ENCODE measurements at regions not wholly inside any gene's neighbourhood (a gene's known extent, or its start where the extent isn't known, plus 50 kb on each side); places are given as distances from the start of the nearest gene placed in this dataset.
"Not testable (repeated sequence)": the region's sequence is repeated elsewhere in the genome, so short reads cannot be mapped to it uniquely, and the experiment has no call there.

GRCh38 chr7:55309040-55309991 is 55.8 kb upstream of the LANCL2 start (continued):
- TF ChIP-seq MEF2A (IDR thresholded peaks at IDR 0.05; ENCODE audit: borderline replicate concordance, low read depth) (no peak), TAF1 (IDR thresholded peaks at IDR 0.05; ENCODE audit: borderline replicate concordance, low read depth, low read length) (no peak)

- CTCF ChIA-PET: interaction anchor here (2.4 to 5.5 kb wide), 2 partner anchors 22 to 30 kb away, joined by 8 to 20 read pairs; no protein-coding TSS in a partner anchor
- TF ChIP-seq PBX3 (IDR thresholded peaks at IDR 0.05): no peak
- TF ChIP-seq TCF12 (IDR thresholded peaks at IDR 0.05): no peak
Measured at GRCh38 chr7:55310287-55311025, 54.7 kb upstream of the LANCL2 start.

GRCh38 chr7:55311892-55312291 is 53.2 kb upstream of the LANCL2 start:
- H2AFZ ChIP-seq (ENCODE audit: low read depth); H3K27ac ChIP-seq (ENCODE audit: low read depth in 2 of 2, low read length in 1 of 2); H3K36me3 ChIP-seq (replicated peaks in 1 of 2; ENCODE audit: control insufficient read depth in 1 of 2, insufficient read depth in 2 of 2, low read length in 1 of 2); H3K9ac ChIP-seq; H3K79me2 ChIP-seq (ENCODE audit: insufficient read depth); H3K4me3 ChIP-seq (ENCODE audit: low read depth in 2 of 2, low read length in 1 of 2); H3K4me2 ChIP-seq; H3K9me2 ChIP-seq; H4K20me1 ChIP-seq (ENCODE audit: insufficient read depth); H3K9me3 ChIP-seq; POLR2A ChIA-PET; H3K4me1 ChIP-seq (ENCODE audit: control insufficient read depth in 1 of 2, insufficient read depth in 2 of 2, low read depth in 1 of 2, low read length in 1 of 2); CTCF ChIA-PET; H3K27me3 ChIP-seq (ENCODE audit: insufficient read depth); DNase-seq: not testable (repeated sequence)
- WGBS (ENCODE audit: low lambda C conversion rate): 29% methylated on average over 5 of the region's 27 CpGs
- peaks cover 15% of the 10 kb centered on the region for H3F3A ChIP-seq (replicated peaks; ENCODE audit: insufficient read depth)

More at GRCh38 chr7:55310287-55311025, 54.7 kb upstream of the LANCL2 start:
- WGBS (ENCODE audit: low lambda C conversion rate): 61% methylated on average over 8 of the region's 8 CpGs
- no peaks in the 10 kb centered on the region for H3K79me2 ChIP-seq (ENCODE audit: insufficient read depth)
- no peak overlapping the region for H3K9ac ChIP-seq
- H3K9me2 ChIP-seq: no peaks in the 10 kb centered on the region
- H2AFZ ChIP-seq (ENCODE audit: low read depth): no peak overlapping the region
- no peaks in the 10 kb centered on the region for H3K36me3 ChIP-seq (replicated peaks in 1 of 2; ENCODE audit: control insufficient read depth in 1 of 2, insufficient read depth in 2 of 2, low read length in 1 of 2)
- POLR2A ChIA-PET: no interaction called here
- H3K9me3 ChIP-seq: no peaks in the 10 kb centered on the region
- H3K27me3 ChIP-seq (ENCODE audit: insufficient read depth): no peaks in the 10 kb centered on the region
- peaks cover 15% of the 10 kb centered on the region for H3F3A ChIP-seq (replicated peaks; ENCODE audit: insufficient read depth)
- no peak overlapping the region for H3K27ac ChIP-seq (ENCODE audit: low read depth in 2 of 2, low read length in 1 of 2)
- no peak overlapping the region for H3K4me2 ChIP-seq
- peaks cover 0 to 20% of the 10 kb centered on the region in 2 experiments; a peak in 2 of 4 replicates for H3K4me1 ChIP-seq (ENCODE audit: control insufficient read depth in 1 of 2, insufficient read depth in 2 of 2, low read depth in 1 of 2, low read length in 1 of 2)
- H4K20me1 ChIP-seq (ENCODE audit: insufficient read depth): no peaks in the 10 kb centered on the region
- DNase-seq: no peak
- H3K4me3 ChIP-seq (ENCODE audit: low read depth in 2 of 2, low read length in 1 of 2): no peak overlapping the region

- H3K36me3 ChIP-seq (replicated peaks in 1 of 2; ENCODE audit: control insufficient read depth in 1 of 2, insufficient read depth in 2 of 2, low read length in 1 of 2); POLR2A ChIA-PET: not testable (repeated sequence)
- CTCF ChIA-PET: interaction anchor here (1.3 to 1.6 kb wide), 2 partner anchors 25 to 540 kb away, joined by 3 to 4 read pairs; no protein-coding TSS in a partner anchor
Measured at GRCh38 chr7:55313671-55314070, 51.5 kb upstream of the LANCL2 start.

More at GRCh38 chr7:55313671-55314070, 51.5 kb upstream of the LANCL2 start:
- H3K4me1 ChIP-seq (ENCODE audit: control insufficient read depth in 1 of 2, insufficient read depth in 2 of 2, low read depth in 1 of 2, low read length in 1 of 2); H2AFZ ChIP-seq (ENCODE audit: low read depth); DNase-seq; H3K4me3 ChIP-seq (ENCODE audit: low read depth in 2 of 2, low read length in 1 of 2); H3K27ac ChIP-seq (ENCODE audit: low read depth in 2 of 2, low read length in 1 of 2); H3K9me3 ChIP-seq; H3K4me2 ChIP-seq; H3K27me3 ChIP-seq (ENCODE audit: insufficient read depth); H3K79me2 ChIP-seq (ENCODE audit: insufficient read depth); H3K9ac ChIP-seq; H4K20me1 ChIP-seq (ENCODE audit: insufficient read depth); H3K9me2 ChIP-seq; H3F3A ChIP-seq (replicated peaks; ENCODE audit: insufficient read depth): not testable (repeated sequence)
- WGBS (ENCODE audit: low lambda C conversion rate): 73% methylated on average over 5 of the region's 5 CpGs
